ENCODE measurements at regions not wholly inside any gene's neighbourhood (a gene's known extent, or its start where the extent isn't known, plus 50 kb on each side); places are given as distances from the start of the nearest gene placed in this dataset.

- TF ChIP-seq CTCF (IDR thresholded peaks at IDR 0.05) (no peak), POLR2A (IDR thresholded peaks at IDR 0.05) (no peak), POLR2AphosphoS5 (IDR thresholded peaks at IDR 0.05) (peak; percentile 55), EP300 (IDR thresholded peaks at IDR 0.05) (no peak)
Observed at GRCh38 chr6:139644821-139645220, 270.4 kb upstream of the CITED2 start.
